Ovary (tissue), 3 donors: ENCODE measurements at regions not wholly inside any gene's neighbourhood (a gene's known extent, or its start where the extent isn't known, plus 50 kb on each side); places are given as distances from the start of the nearest gene placed in this dataset.

Source experiments
- CTCF ChIP-seq, 3 donors: fragments of 450-650 bp in 2 of 3; fragments of 200-600 bp in 1 of 3; IDR thresholded peaks; one replicate each; pipeline versions ENCODE4 v1.5.1 to v1.8.0; 2016 to 2022; ENCODE audit warnings: antibody characterized with exemption in 3 of 3, mild to moderate bottlenecking in 1 of 3
- EP300 ChIP-seq: sonication (generic); formaldehyde crosslinking; IDR thresholded peaks from one replicate; pipeline ENCODE4 v1.6.1; 2017; ENCODE audit warnings: antibody characterized with exemption
- donor health status: DM: no; HTN: no; CAD: no.

GRCh38 chr11:114914231-114915005, 236.1 kb downstream of the NXPE2 start:
- no peak for TF ChIP-seq CTCF (IDR thresholded peaks at IDR 0.05)
- no peak for TF ChIP-seq EP300
